A549 (cell line): ENCODE measurements at regions not wholly inside any gene's neighbourhood (a gene's known extent, or its start where the extent isn't known, plus 50 kb on each side); places are given as distances from the start of the nearest gene placed in this dataset.

Experiments
- ATAC-seq, 2 experiments: fragments of 200-7000 bp in 1 of 2; fragments of >200 bp in 1 of 2; cut with Nextera tagmentation in 1 of 2; cut with Tn5 transposase in 1 of 2; 3 replicates each; pipeline versions ENCODE4 v1.8.0 to v1.9.1; 2018 to 2020; ENCODE audit warnings: mild to moderate bottlenecking in 1 of 2, moderate library complexity in 1 of 2
- CTCF ChIA-PET: fragments of 300-600 bp; sonication (Branson Sonifier 250); formaldehyde crosslinking; extraction: SDS; loops from one replicate; lab custom pipeline; 2021; ENCODE audit warnings: antibody characterized with exemption, inconsistent platforms; lab: Yijun Ruan, JAX
- POLR2A ChIA-PET: fragments of 350-600 bp; formaldehyde crosslinking; extraction: SDS; loops from one replicate; lab custom pipeline; 2021; ENCODE audit warnings: antibody characterized with exemption, inconsistent platforms; lab: Yijun Ruan, JAX
- DNase-seq, 2 experiments: peaks; one replicate each; pipeline versions ENCODE4 v3.0.0 to v3.0.0-alpha.2; 2011 to 2016; ENCODE audit warnings: low read depth in 1 of 2, low spot score in 1 of 2
- FAIRE-seq: peaks from 2 replicates; lab custom pipeline; 2011; peaks lifted over from hg19 to GRCh38; lab: Jason Lieb, UNC
- H3K27ac ChIP-seq, 2 experiments: fragments of >200 bp; sonication (Bioruptor Twin); formaldehyde crosslinking; 3 replicates each; pipeline ENCODE4 v1.5.1; 2016 to 2017
- H3K4me1 ChIP-seq: fragments of >200 bp; sonication (Bioruptor Twin); formaldehyde crosslinking; 3 replicates; pipeline ENCODE4 v1.6.1; 2016
- H3K4me2 ChIP-seq: fragments of >200 bp; sonication (Bioruptor Twin); formaldehyde crosslinking; 3 replicates; pipeline ENCODE4 v1.6.1; 2016
- H3K4me3 ChIP-seq: fragments of >200 bp; sonication (Bioruptor Twin); formaldehyde crosslinking; 3 replicates; pipeline ENCODE4 v1.5.1; 2016
- H3K9me3 ChIP-seq: fragments of >200 bp; sonication (Bioruptor Twin); formaldehyde crosslinking; 3 replicates; pipeline ENCODE4 v1.6.1; 2016
- CHD2 ChIP-seq: fragments of 150-350 bp; IDR thresholded peaks from 2 replicates; pipeline ENCODE4 v1.6.1; 2014; ENCODE audit warnings: low read length; ENCODE audit not compliant: partially characterized antibody
- FOSL2 ChIP-seq, 2 experiments: fragments of 450-650 bp in 1 of 2; fragments of >200 bp in 1 of 2; sonication (Bioruptor Twin) in 1 of 2; formaldehyde crosslinking; IDR thresholded peaks; 2 replicates each; pipeline versions ENCODE4 v1.5.0 to v1.6.1; 2016 to 2020; ENCODE audit warnings: mild to moderate bottlenecking in 1 of 2, moderate library complexity in 1 of 2
- HEYL ChIP-seq: fragments of 250-450 bp; sonication (Bioruptor Pico); IDR thresholded peaks from 2 replicates; pipeline ENCODE4 v1.8.0; 2021; ENCODE audit warnings: mild to moderate bottlenecking, moderate library complexity
- HOXA7 ChIP-seq: fragments of 250-450 bp; sonication (Bioruptor Pico); IDR thresholded peaks from 2 replicates; pipeline ENCODE4 v1.5.0; 2020; ENCODE audit warnings: mild to moderate bottlenecking, moderate library complexity
- JUNB ChIP-seq: fragments of >200 bp; sonication (Bioruptor Twin); formaldehyde crosslinking; IDR thresholded peaks from 2 replicates; pipeline ENCODE4 v1.6.1; 2016
- NPAS2 ChIP-seq: fragments of 250-450 bp; sonication (Bioruptor Pico); IDR thresholded peaks from 2 replicates; pipeline ENCODE4 v1.8.0; 2022; ENCODE audit warnings: mild to moderate bottlenecking, moderate library complexity, borderline replicate concordance
- PHF8 ChIP-seq: fragments of 200-600 bp; sonication (generic); IDR thresholded peaks from 2 replicates; pipeline ENCODE4 v1.6.1; 2016; ENCODE audit warnings: low read depth, mild to moderate bottlenecking, antibody characterized with exemption, moderate library complexity, borderline replicate concordance
- POLR2A ChIP-seq: IDR thresholded peaks from 2 replicates; pipeline ENCODE4 v1.6.1; 2012; ENCODE audit warnings: mild to moderate bottlenecking, low read length
- RFX5 ChIP-seq: fragments of 450-650 bp; IDR thresholded peaks from 2 replicates; pipeline ENCODE4 v1.7.1; 2014; ENCODE audit warnings: antibody characterized with exemption, mild to moderate bottlenecking, moderate library complexity
- WGBS: methylation state at CpG from one replicate; pipeline ENCODE4 v1.1.6; 2017; ENCODE audit errors: missing lambda C conversion rate; 5-methylcytosine and 5-hydroxymethylcytosine counted together
- TF ChIP-seq, protein P1 (sequence below): fragments of >200 bp; sonication (Bioruptor Twin); formaldehyde crosslinking; IDR thresholded peaks from 3 replicates; pipeline ENCODE4 v1.6.1; 2016
- TF ChIP-seq, protein P2 (sequence below): fragments of 250-450 bp; sonication (Bioruptor Pico); IDR thresholded peaks from 2 replicates; pipeline ENCODE4 v1.5.0; 2020; ENCODE audit warnings: low read depth, mild to moderate bottlenecking, moderate library complexity
- TF ChIP-seq, protein P3 (sequence below): IDR thresholded peaks from 2 replicates; pipeline ENCODE4 v1.6.1; 2012; ENCODE audit warnings: low read depth, borderline replicate concordance
- TF ChIP-seq, protein P4 (sequence below): IDR thresholded peaks from 2 replicates; pipeline ENCODE4 v1.6.1; 2012
- TF ChIP-seq, protein P5 (sequence below): IDR thresholded peaks from 2 replicates; pipeline ENCODE4 v1.6.1; 2012

DNA sequence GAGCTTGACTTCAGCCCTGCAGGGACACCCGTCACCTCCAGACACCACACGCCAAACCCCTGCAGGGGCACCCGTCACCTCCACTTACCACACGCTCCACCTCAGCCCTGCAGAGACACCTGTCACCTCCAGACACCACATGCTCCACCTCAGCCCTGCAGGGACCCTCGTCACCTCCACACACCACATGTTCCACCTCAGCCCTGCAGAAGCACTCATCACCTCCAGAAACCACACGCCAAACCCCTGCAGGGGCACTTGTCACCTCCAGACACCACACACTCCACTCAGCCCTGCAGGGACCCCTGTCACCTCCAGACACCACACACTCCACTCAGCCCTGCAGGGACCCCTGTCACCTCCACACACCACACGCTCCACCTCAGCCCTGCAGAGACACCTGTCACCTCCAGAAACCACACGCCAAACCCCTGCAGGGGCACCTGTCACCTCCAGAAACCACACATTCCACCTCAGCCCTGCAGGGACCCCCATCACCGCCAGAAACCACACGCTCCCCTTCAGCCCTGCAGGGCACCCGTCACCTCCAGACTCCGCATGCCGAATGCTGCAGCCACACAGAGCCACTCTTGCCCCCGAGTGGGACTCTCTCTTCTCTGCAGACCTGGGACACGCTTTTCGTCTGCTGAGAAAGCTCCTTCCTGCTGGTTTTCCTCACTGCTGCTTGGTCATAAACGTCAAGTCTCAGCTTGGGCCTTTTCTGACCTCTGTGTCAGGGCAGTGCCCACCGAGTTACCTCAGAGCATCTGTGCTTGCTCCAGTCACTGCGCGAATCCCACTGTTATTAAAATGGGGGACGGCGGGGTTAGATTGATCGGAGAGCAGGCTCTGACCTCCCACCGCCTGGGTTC is 77.5 kb upstream of the SALL3 start (continued):
- TF ChIP-seq, protein P1, sequence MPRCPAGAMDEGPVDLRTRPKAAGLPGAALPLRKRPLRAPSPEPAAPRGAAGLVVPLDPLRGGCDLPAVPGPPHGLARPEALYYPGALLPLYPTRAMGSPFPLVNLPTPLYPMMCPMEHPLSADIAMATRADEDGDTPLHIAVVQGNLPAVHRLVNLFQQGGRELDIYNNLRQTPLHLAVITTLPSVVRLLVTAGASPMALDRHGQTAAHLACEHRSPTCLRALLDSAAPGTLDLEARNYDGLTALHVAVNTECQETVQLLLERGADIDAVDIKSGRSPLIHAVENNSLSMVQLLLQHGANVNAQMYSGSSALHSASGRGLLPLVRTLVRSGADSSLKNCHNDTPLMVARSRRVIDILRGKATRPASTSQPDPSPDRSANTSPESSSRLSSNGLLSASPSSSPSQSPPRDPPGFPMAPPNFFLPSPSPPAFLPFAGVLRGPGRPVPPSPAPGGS, result no peak
- TF ChIP-seq, protein P2, sequence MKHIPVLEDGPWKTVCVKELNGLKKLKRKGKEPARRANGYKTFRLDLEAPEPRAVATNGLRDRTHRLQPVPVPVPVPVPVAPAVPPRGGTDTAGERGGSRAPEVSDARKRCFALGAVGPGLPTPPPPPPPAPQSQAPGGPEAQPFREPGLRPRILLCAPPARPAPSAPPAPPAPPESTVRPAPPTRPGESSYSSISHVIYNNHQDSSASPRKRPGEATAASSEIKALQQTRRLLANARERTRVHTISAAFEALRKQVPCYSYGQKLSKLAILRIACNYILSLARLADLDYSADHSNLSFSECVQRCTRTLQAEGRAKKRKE (CRISPR knock-in tag), result no peak
- TF ChIP-seq RFX5, result no peak

DNA sequence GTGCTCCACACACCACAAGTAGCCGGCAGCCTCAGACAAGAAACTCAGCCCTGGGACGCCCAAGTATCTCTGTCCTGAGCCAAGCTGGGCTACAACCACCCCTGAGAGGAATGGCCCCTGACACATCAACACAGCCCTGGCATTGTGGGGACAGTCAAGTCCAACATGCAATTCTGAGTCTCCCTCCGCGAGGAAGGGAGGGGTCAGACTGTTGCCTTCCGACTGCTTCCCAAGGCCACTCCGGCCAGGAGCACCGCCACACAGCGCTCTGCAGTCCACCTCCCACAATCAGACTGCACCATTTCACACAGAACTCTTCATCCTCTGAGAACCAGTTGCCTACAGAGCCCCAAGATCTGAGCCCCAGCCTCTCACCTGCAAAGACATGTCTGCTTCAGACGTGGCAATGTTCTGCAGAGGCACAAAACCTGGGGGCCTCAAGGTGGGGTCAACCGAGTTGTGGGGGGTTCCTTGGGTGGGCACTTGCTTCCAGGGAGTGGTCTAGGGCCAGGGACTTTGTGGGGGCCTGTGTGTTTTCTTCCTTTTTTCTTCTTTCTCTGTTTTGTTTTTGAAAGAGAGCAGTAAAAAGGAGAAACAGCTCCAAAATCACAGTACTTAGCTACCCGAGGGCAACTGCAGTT is 76.7 kb upstream of the SALL3 start:
- no peak overlapping the region for H3K4me2 ChIP-seq
- CTCF ChIA-PET, result no interaction called here
- no peaks in the 10 kb centered on the region for H3K9me3 ChIP-seq
- ATAC-seq (no peak), FAIRE-seq (no peak), DNase-seq (no peak)
- no peak for TF ChIP-seq NPAS2 (CRISPR knock-in tag)
- TF ChIP-seq HEYL (CRISPR knock-in tag), result no peak
- no peak for TF ChIP-seq PHF8
- no peak for TF ChIP-seq CHD2
- TF ChIP-seq POLR2A, result no peak
- TF ChIP-seq, protein P3, sequence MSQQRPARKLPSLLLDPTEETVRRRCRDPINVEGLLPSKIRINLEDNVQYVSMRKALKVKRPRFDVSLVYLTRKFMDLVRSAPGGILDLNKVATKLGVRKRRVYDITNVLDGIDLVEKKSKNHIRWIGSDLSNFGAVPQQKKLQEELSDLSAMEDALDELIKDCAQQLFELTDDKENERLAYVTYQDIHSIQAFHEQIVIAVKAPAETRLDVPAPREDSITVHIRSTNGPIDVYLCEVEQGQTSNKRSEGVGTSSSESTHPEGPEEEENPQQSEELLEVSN, result no peak
- TF ChIP-seq, protein P4, sequence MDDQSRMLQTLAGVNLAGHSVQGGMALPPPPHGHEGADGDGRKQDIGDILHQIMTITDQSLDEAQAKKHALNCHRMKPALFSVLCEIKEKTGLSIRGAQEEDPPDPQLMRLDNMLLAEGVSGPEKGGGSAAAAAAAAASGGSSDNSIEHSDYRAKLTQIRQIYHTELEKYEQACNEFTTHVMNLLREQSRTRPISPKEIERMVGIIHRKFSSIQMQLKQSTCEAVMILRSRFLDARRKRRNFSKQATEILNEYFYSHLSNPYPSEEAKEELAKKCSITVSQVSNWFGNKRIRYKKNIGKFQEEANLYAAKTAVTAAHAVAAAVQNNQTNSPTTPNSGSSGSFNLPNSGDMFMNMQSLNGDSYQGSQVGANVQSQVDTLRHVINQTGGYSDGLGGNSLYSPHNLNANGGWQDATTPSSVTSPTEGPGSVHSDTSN, result no peak
- no peak overlapping the region for H3K4me3 ChIP-seq
- POLR2A ChIA-PET, result no interaction called here
- WGBS, result 12% methylated on average over 9 of the region's 11 CpGs
- no peak overlapping the region for H3K27ac ChIP-seq
- H3K4me1 ChIP-seq, result no peaks in the 10 kb centered on the region

DNA sequence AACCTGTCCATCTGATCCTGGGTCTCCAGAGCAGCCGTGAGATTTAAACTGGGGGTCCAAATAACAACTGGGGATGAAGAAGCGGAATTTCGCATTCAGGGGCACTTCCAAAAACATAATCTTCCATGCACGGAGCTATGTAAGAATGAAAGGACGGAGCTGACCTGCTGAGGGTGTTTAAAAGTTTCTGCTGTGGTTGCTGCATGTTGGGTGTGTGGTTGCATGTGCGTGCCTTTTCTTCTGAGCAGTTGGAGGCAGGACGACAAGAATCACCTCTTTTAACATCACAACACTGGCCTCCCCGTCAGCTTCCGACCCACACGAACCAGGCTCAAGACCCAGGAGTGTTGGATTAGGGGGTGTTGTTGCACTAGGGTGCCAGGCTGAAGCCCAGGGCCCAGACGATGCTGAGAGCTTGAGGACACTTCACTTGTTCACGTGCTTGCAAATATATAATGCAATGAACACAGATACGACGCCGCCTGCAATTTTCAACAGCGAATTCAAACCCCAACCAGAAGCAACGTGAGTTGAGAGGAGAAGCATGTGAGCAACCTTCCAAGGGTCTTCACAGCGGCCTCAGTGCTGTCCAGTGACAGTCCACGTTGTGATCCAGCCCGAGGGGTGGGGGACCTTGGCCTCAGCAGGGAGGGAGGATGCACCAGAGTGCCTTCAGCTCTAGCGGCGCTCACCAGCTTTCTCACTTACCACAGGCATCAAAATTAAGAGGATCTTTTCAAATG is 76.0 kb upstream of the SALL3 start:
- ATAC-seq (no peak), FAIRE-seq (no peak), DNase-seq (no peak)
- Histone ChIP-seq H3K4me1 (no peaks in the 10 kb centered on the region), H3K27ac (no peak overlapping the region), H3K9me3 (no peaks in the 10 kb centered on the region), H3K4me2 (no peak overlapping the region), H3K4me3 (no peak overlapping the region)
- ChIA-PET POLR2A (no interaction called here), CTCF (no interaction called here)
- TF ChIP-seq, protein P1, result no peak
- TF ChIP-seq, protein P5, sequence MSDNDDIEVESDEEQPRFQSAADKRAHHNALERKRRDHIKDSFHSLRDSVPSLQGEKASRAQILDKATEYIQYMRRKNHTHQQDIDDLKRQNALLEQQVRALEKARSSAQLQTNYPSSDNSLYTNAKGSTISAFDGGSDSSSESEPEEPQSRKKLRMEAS, result no peak
- TF ChIP-seq FOSL2 (IDR thresholded peaks at IDR 0.05) (no peak), FOSL2 (CRISPR knock-in tag; IDR thresholded peaks at IDR 0.05) (no peak), JUNB (no peak), HOXA7 (CRISPR knock-in tag) (no peak)
- 34% methylated on average over 19 of the region's 22 CpGs for WGBS
